Pancreas (tissue), 10 donors: ENCODE measurements at regions not wholly inside any gene's neighbourhood (a gene's known extent, or its start where the extent isn't known, plus 50 kb on each side); places are given as distances from the start of the nearest gene placed in this dataset.

Source experiments
- ATAC-seq, 4 donors: fragments of 200-7000 bp; cut with Tn5 transposase; one replicate each; pipeline versions ENCODE4 v1.8.0 to v1.9.1; 2020; ENCODE audit warnings: mild to moderate bottlenecking in 4 of 4, moderate library complexity in 4 of 4
- DNase-seq, 6 donors: peaks; one replicate each; pipeline ENCODE4 v3.0.0-alpha.2; 2020
- FAIRE-seq: peaks from 2 replicates; lab custom pipeline; 2012; peaks lifted over from hg19 to GRCh38; lab: Jason Lieb, UNC
- H3K27ac ChIP-seq, 4 donors: fragments of 200-600 bp; sonication (generic); 1 replicate in 3 of 4; 2 replicates in 1 of 4; pipeline versions ENCODE4 v1.5.0 to v1.8.0; 2020
- H3K27me3 ChIP-seq, 4 donors: fragments of 200-600 bp; one replicate each; pipeline ENCODE4 v1.8.0; 2021
- H3K36me3 ChIP-seq, 3 donors: fragments of 200-600 bp; sonication (generic) in 1 of 3; one replicate each; pipeline versions ENCODE4 v1.5.0 to v1.8.0; 2020 to 2021
- H3K4me1 ChIP-seq, 3 donors: fragments of 200-600 bp; one replicate each; pipeline ENCODE4 v1.8.0; 2021
- H3K4me3 ChIP-seq, 4 donors: fragments of 200-600 bp; sonication (generic) in 2 of 4; one replicate each; pipeline versions ENCODE4 v1.5.0 to v1.8.0; 2020 to 2021
- H3K9me3 ChIP-seq, 4 donors: fragments of 200-600 bp; one replicate each; pipeline ENCODE4 v1.8.0; 2021
- CTCF ChIP-seq, 4 donors: fragments of 200-600 bp; sonication (generic) in 3 of 4; IDR thresholded peaks; one replicate each; pipeline versions ENCODE4 v1.5.0 to v1.8.0; 2021; ENCODE audit warnings: antibody characterized with exemption in 4 of 4
- whole genome bisulfite sequencing, 2 donors: extraction: QIAGEN DNeasy Blood & Tissue Kit; methylation state at CpG; one replicate each; pipeline ENCODE4 v1.1.7; 2013; 5-methylcytosine and 5-hydroxymethylcytosine counted together
- intact Hi-C, 3 donors: fragments of 100-400 bp; cut with DNase I; formaldehyde crosslinking; loops; one replicate each; pipeline versions ENCODE4 v1.11.1 to v1.14.2; 2022
- donor health status: healthy with polysubstance abuse.
- donor health status: DM: no; HTN: no; CAD: no; lungs with moderate emphysema.
- donor health status: DM: no; HTN: no; CAD: no.
- donor health status: control.
- donor health status: control.
- donor health status: Bipolar disorder and iron deficiency.
- donor health status: DM: yes; HTN: yes; CAD: no.
- donor health status: DM: no; HTN: no; CAD: no.
- donor health status: DM: no; HTN: no; CAD: no.
- donor health status: DM: yes; HTN: yes; CAD: no.

GRCh38 chr3:99471353-99472323 is 166.8 kb upstream of the COL8A1 start:
- WGBS, 2 donors, result 56 to 69% methylated on average over 7 of the region's 7 CpGs
- FAIRE-seq (no peak), ATAC-seq (no peak)

GRCh38 chr3:99470841-99471240 is 167.6 kb upstream of the COL8A1 start:
- ATAC-seq (no peak), FAIRE-seq (no peak), DNase-seq (no peak)
- Histone ChIP-seq H3K4me3 (no peak overlapping the region), H3K36me3 (no peaks in the 10 kb centered on the region), H3K27ac (no peak overlapping the region), H3K27me3 (no peaks in the 10 kb centered on the region), H3K4me1 (no peaks in the 10 kb centered on the region), H3K9me3 (no peaks in the 10 kb centered on the region)
- intact Hi-C loops, result no loop called here
- TF ChIP-seq CTCF (IDR thresholded peaks at IDR 0.05), result no peak

More at GRCh38 chr3:99471353-99472323, 166.8 kb upstream of the COL8A1 start:
- intact Hi-C loops, result no loop called here
- TF ChIP-seq CTCF (IDR thresholded peaks at IDR 0.05), result no peak
- Histone ChIP-seq H3K27me3 (no peaks in the 10 kb centered on the region), H3K4me1 (no peaks in the 10 kb centered on the region), H3K36me3 (no peaks in the 10 kb centered on the region), H3K27ac (no peak overlapping the region), H3K4me3 (no peak overlapping the region), H3K9me3 (no peaks in the 10 kb centered on the region)
- no peak for DNase-seq

- H3K36me3 ChIP-seq, result no peaks in the 10 kb centered on the region
- FAIRE-seq (no peak), DNase-seq (no peak), ATAC-seq (no peak)
- no peak overlapping the region for H3K27ac ChIP-seq
- no peaks in the 10 kb centered on the region for H3K4me1 ChIP-seq
- no peak overlapping the region for H3K4me3 ChIP-seq
- TF ChIP-seq CTCF (IDR thresholded peaks at IDR 0.05), result no peak
- no peaks in the 10 kb centered on the region for H3K9me3 ChIP-seq
- intact Hi-C loops, result no loop called here
- WGBS, 2 donors, result 36 to 37% methylated on average over 3 of the region's 3 CpGs
- no peaks in the 10 kb centered on the region for H3K27me3 ChIP-seq
Measured at GRCh38 chr3:99468918-99469317, 169.5 kb upstream of the COL8A1 start.

- WGBS, 2 donors, result 76 to 85% methylated on average over 3 of the region's 3 CpGs
- Histone ChIP-seq H3K36me3 (no peaks in the 10 kb centered on the region), H3K27me3 (no peaks in the 10 kb centered on the region), H3K4me3 (no peak overlapping the region), H3K4me1 (no peaks in the 10 kb centered on the region), H3K9me3 (no peaks in the 10 kb centered on the region), H3K27ac (no peak overlapping the region)
- DNase-seq, result no peak
- ATAC-seq, result no peak
- no peak for TF ChIP-seq CTCF (IDR thresholded peaks at IDR 0.05)
- FAIRE-seq, result no peak
- intact Hi-C loops, result no loop called here
Measured at GRCh38 chr3:99467420-99467819, 171.0 kb upstream of the COL8A1 start.

- ATAC-seq (no peak), DNase-seq (no peak), FAIRE-seq (no peak)
- intact Hi-C loops, result no loop called here
- no peaks in the 10 kb centered on the region for H3K4me1 ChIP-seq
- no peak overlapping the region for H3K27ac ChIP-seq
- no peaks in the 10 kb centered on the region for H3K36me3 ChIP-seq
- TF ChIP-seq CTCF (IDR thresholded peaks at IDR 0.05), result no peak
- 56 to 73% methylated on average over 2 of the region's 2 CpGs for WGBS, 2 donors
- no peaks in the 10 kb centered on the region for H3K27me3 ChIP-seq
- H3K4me3 ChIP-seq, result no peak overlapping the region
- no peaks in the 10 kb centered on the region for H3K9me3 ChIP-seq
Measured at GRCh38 chr3:99466331-99466730, 172.1 kb upstream of the COL8A1 start.
